K562 (cell line): ENCODE measurements at regions not wholly inside any gene's neighbourhood (a gene's known extent, or its start where the extent isn't known, plus 50 kb on each side); places are given as distances from the start of the nearest gene placed in this dataset.

Experiments used
- CTCF ChIP-seq, 3 experiments: IDR thresholded peaks in 2 of 3; conservative IDR thresholded peaks in 1 of 3; 2 replicates each; pipeline ENCODE4 v1.5.1; 2011 to 2012; ENCODE audit warnings: low read length in 3 of 3, mild to moderate bottlenecking in 3 of 3, control low read depth in 2 of 3, improper control_type of control experiment in 1 of 3, inconsistent platforms in 1 of 3, low read depth in 1 of 3, mixed read lengths in 1 of 3, moderate library complexity in 1 of 3; ENCODE audit not compliant: insufficient read depth in 2 of 3
- GABPB1 ChIP-seq: sonication (generic); formaldehyde crosslinking; IDR thresholded peaks from 2 replicates; pipeline ENCODE4 v1.8.0; 2022; ENCODE audit warnings: mild to moderate bottlenecking, missing genetic modification reagents
- POLR3G ChIP-seq: IDR thresholded peaks from 2 replicates; pipeline ENCODE4 v1.6.1; 2011; ENCODE audit not compliant: insufficient read length, insufficient replicate concordance; ENCODE audit errors: extremely low read depth
- TAF1 ChIP-seq: IDR thresholded peaks from 2 replicates; pipeline ENCODE4 v1.6.1; 2011; ENCODE audit warnings: mild to moderate bottlenecking, low read length, moderate library complexity; ENCODE audit not compliant: insufficient read depth, control insufficient read depth, severe bottlenecking; ENCODE audit errors: extremely low read depth
- TFAM ChIP-seq: fragments of 250-450 bp; sonication (Bioruptor Pico); conservative IDR thresholded peaks from 2 replicates; pipeline ENCODE4 v1.5.0; 2021; ENCODE audit warnings: mild to moderate bottlenecking, moderate library complexity
- TF ChIP-seq, protein P1 (sequence below): IDR thresholded peaks from 2 replicates; pipeline ENCODE4 v1.6.1; 2012; ENCODE audit warnings: low read depth, low read length, improper control_type of control experiment, borderline replicate concordance

GRCh38 chr13:66071608-66072007, 1158.5 kb downstream of the PCDH9 start:
- no peak for TF ChIP-seq TFAM (CRISPR knock-in tag)
- no peak for TF ChIP-seq GABPB1
- TF ChIP-seq, protein P1, sequence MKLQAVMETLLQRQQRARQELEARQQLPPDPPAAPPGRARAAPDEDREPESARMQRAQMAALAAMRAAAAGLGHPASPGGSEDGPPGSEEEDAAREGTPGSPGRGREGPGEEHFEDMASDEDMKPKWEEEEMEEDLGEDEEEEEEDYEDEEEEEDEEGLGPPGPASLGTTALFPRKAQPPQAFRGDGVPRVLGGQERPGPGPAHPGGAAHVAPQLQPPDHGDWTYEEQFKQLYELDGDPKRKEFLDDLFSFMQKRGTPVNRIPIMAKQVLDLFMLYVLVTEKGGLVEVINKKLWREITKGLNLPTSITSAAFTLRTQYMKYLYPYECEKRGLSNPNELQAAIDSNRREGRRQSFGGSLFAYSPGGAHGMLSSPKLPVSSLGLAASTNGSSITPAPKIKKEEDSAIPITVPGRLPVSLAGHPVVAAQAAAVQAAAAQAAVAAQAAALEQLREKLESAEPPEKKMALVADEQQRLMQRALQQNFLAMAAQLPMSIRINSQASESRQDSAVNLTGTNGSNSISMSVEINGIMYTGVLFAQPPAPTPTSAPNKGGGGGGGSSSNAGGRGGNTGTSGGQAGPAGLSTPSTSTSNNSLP, result no peak
- TF ChIP-seq TAF1, result no peak
- TF ChIP-seq POLR3G, result no peak
- TF ChIP-seq CTCF (IDR thresholded peaks at IDR 0.05 in 2 of 3, conservative IDR thresholded peaks at IDR 0.05 in 1 of 3; ENCODE audit: insufficient read depth in 2 of 3, low read depth in 1 of 3, low read length in 3 of 3), result no peak
